ENCODE measurements at regions not wholly inside any gene's neighbourhood (a gene's known extent, or its start where the extent isn't known, plus 50 kb on each side); places are given as distances from the start of the nearest gene placed in this dataset.
A peak's percentile ranks its signal among the peaks of the same experiment; 100 is the strongest.

DNA sequence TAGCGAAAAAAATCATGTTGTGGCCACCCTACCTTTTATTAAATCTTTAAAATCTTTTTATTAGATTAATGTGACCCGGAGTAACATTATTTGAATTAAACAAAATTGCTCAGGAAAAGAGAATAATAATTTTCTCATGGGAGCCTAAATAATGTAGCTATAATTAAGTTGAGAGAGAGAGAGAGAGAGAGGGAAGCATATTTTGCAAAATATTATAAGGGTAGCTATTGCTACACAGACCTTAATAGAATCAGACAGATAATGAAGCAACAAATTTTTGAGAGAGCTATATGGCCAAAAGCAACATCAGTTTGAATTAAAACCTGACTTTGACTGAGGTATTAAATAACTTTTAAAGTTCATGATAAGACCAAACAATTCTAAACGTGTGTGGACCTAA, 703.5 kb downstream of the TMTC2 start:
- ChIA-PET POLR2A (interaction anchor here (0.6 kb wide), 1 partner anchor 339 kb away, joined by 3 read pairs; no protein-coding TSS in a partner anchor), CTCF (no interaction called here)
- intact Hi-C loops (cut with micrococcal nuclease) = no loop called here
- Mint-ChIP-seq H3K4me3 (no peak overlapping the region), H3K27me3 (no peaks in the 10 kb centered on the region), H3K9me3 (no peaks in the 10 kb centered on the region), H3K36me3 (ENCODE audit: low read depth) (no peaks in the 10 kb centered on the region), H3K27ac (no peak overlapping the region), H3K4me1 (ENCODE audit: low read depth) (no peaks in the 10 kb centered on the region)
- TF ChIP-seq CTCF (IDR thresholded peaks at IDR 0.05) = no peak
- ATAC-seq (no peak), DNase-seq (no peak)

DNA sequence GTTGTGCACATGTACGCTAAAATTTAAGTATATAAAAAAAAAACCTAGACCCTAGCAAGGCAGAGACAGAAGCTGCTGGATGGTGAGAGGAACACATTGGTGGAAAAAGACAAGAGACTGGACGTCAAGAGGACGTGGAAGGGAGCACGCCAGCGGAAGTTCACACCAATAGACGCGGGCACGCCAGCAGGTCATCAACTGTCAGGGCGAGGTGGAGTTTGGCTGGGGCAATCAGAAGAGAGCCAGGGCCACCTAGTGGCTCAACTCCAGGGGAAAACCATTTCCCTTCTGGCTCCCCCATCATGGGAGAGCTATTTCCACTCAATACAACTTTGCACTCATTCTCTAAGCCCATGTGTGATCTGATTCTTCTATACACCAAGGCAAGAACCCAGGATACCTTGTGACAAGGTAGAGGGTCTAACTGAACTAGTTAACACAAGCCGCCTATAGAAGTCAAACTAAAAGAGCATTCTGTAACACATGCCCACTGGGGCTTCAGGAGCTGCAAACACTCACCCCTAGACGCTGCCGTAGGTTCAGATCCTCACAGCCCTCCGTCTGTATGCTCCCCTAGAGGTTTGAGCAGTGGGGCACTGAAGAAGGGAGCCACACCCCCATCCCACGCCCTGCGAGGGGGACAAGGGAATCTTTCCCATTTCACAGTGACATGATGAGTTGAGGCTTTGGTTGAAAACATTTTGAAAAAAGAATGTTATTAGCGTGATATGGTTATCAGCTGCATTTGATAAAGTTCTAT, 702.7 kb downstream of the TMTC2 start:
- no peaks in the 10 kb centered on the region for H3K27me3 Mint-ChIP-seq
- H3K4me3 Mint-ChIP-seq = no peak overlapping the region
- intact Hi-C loops (cut with micrococcal nuclease) = no loop called here
- no peaks in the 10 kb centered on the region for H3K4me1 Mint-ChIP-seq (ENCODE audit: low read depth)
- DNase-seq = peak; percentile 12
- no peak for ATAC-seq
- ChIA-PET POLR2A (interaction anchor here (0.6 kb wide), 1 partner anchor 339 kb away, joined by 3 read pairs; no protein-coding TSS in a partner anchor), CTCF (no interaction called here)
- no peaks in the 10 kb centered on the region for H3K36me3 Mint-ChIP-seq (ENCODE audit: low read depth)
- no peak for TF ChIP-seq CTCF (IDR thresholded peaks at IDR 0.05)
- H3K27ac Mint-ChIP-seq = no peak overlapping the region
- H3K9me3 Mint-ChIP-seq = no peaks in the 10 kb centered on the region

- ATAC-seq (no peak), DNase-seq (no peak)
- ChIA-PET CTCF (no interaction called here), POLR2A (no interaction called here)
- H3K27ac Mint-ChIP-seq = no peak overlapping the region
- no peak overlapping the region for H3K4me3 Mint-ChIP-seq
- H3K9me3 Mint-ChIP-seq = no peaks in the 10 kb centered on the region
- no peaks in the 10 kb centered on the region for H3K27me3 Mint-ChIP-seq
- no peaks in the 10 kb centered on the region for H3K36me3 Mint-ChIP-seq (ENCODE audit: low read depth)
- TF ChIP-seq CTCF (IDR thresholded peaks at IDR 0.05) = no peak
- intact Hi-C loops (cut with micrococcal nuclease) = no loop called here
- H3K4me1 Mint-ChIP-seq (ENCODE audit: low read depth) = no peaks in the 10 kb centered on the region
Observed at GRCh38 chr12:83388551-83388950, 701.8 kb downstream of the TMTC2 start.

DNA sequence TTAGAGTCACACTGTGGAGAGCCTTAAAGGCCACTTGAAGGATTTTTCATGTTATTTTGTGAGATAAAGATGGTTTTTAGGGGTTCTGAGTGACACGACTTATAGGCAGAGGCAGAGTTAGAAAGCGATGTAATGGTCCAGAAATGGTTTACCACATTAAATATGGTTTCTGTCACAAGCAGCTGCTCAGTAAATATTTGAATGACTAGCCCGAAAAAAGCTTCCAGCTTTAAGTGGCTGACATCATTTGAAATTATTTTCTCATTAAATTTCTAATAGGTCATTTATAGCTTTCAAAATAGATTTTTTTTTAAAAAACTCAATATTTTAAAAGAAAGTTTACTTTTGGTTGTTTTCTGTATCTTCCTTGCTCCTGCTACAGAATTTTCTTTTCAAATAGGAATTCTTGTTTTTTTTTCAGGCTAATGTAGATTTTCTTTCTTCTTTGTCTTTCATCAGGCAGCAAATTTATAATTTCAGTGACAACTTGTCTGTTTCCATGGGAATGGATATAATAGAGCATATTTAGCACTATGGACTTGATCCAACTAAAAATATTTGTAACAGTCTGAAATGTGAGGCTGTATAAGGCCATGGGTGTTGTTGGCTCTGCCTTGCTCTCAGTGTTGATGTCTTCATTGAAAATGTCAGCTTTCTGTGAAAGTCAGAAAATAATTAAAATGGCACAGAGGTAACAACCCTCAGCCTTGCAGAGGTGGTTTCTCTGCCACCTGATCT, 700.0 kb downstream of the TMTC2 start:
- H3K4me1 Mint-ChIP-seq (ENCODE audit: low read depth) = no peaks in the 10 kb centered on the region
- no peak overlapping the region for H3K27ac Mint-ChIP-seq
- POLR2A ChIA-PET = no interaction called here
- H3K9me3 Mint-ChIP-seq = no peaks in the 10 kb centered on the region
- intact Hi-C loops (cut with micrococcal nuclease) = no loop called here
- CTCF ChIA-PET = no interaction called here
- H3K27me3 Mint-ChIP-seq = no peaks in the 10 kb centered on the region
- no peak overlapping the region for H3K4me3 Mint-ChIP-seq
- ATAC-seq = no peak
- no peaks in the 10 kb centered on the region for H3K36me3 Mint-ChIP-seq (ENCODE audit: low read depth)
- DNase-seq = no peak
- no peak for TF ChIP-seq CTCF (IDR thresholded peaks at IDR 0.05)

GRCh38 chr12:83378186-83378727, 691.6 kb downstream of the TMTC2 start:
- H3K9me3 Mint-ChIP-seq = no peaks in the 10 kb centered on the region
- ChIA-PET CTCF (no interaction called here), POLR2A (no interaction called here)
- H3K27me3 Mint-ChIP-seq = no peaks in the 10 kb centered on the region
- ATAC-seq = no peak
- no peak for DNase-seq
- no peaks in the 10 kb centered on the region for H3K36me3 Mint-ChIP-seq (ENCODE audit: low read depth)
- no peaks in the 10 kb centered on the region for H3K4me1 Mint-ChIP-seq (ENCODE audit: low read depth)
- TF ChIP-seq CTCF (IDR thresholded peaks at IDR 0.05) = no peak
- intact Hi-C loops (cut with micrococcal nuclease) = no loop called here
- no peak overlapping the region for H3K4me3 Mint-ChIP-seq
- no peak overlapping the region for H3K27ac Mint-ChIP-seq

Data from activated CD8-positive, alpha-beta T cell treated with anti-CD3 and anti-CD28 coated beads for 36 hours (primary cell).